ENCODE measurements at regions not wholly inside any gene's neighbourhood (a gene's known extent, or its start where the extent isn't known, plus 50 kb on each side); places are given as distances from the start of the nearest gene placed in this dataset.
A peak's percentile ranks its signal among the peaks of the same experiment; 100 is the strongest.

DNA sequence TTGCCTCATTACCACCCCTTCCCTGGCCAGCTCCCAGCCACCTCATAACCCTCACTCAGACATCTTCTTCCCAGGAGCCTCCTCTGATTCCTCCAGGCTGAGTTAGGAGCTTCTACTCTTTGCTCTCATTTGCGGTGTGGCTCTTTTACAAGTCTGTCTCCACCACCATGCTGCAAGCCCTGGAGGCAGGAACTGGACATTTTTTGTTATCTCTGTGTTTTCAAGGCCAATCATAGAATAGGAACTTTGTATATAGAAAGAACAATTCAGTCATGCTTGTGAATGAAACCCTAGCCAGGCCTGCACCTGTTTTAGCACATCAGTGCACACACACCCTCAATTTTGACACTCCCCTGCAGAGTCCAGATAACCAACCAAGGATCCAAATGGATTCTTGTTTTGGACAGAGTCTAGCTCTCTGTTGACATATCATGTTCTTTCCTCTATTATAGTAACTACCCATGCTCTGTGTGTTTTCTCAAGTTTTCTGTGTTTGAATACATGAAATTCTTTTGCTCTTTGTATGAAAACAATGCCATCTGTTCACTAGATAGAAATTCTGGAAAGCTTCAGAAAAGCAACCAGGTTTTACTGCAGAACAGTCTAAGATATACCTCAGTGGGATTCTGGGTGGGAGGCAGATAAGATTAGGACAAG is 60.9 kb upstream of the ZNF648 start:
- no peak for DNase-seq (ENCODE audit: low spot score)

DNA sequence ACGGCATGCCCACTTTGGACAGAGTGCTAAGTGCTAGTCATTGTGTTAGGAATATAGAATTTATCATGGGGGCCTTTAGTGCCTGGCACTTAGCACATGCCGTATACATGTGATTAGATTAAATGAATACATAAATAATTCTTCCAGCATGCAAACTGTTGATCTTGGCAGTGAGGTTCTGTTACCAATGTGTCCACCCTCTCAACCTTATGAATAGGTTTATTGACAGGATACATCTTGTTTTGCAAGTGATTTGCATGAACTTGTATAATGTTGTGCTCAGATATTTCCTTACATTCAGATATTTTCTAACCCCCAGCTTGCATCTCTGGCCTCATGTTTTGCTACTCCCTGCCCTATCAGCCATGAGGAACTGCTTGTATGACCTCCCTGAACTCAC is 60.3 kb upstream of the ZNF648 start:
- DNase-seq (ENCODE audit: low spot score), result no peak

DNA sequence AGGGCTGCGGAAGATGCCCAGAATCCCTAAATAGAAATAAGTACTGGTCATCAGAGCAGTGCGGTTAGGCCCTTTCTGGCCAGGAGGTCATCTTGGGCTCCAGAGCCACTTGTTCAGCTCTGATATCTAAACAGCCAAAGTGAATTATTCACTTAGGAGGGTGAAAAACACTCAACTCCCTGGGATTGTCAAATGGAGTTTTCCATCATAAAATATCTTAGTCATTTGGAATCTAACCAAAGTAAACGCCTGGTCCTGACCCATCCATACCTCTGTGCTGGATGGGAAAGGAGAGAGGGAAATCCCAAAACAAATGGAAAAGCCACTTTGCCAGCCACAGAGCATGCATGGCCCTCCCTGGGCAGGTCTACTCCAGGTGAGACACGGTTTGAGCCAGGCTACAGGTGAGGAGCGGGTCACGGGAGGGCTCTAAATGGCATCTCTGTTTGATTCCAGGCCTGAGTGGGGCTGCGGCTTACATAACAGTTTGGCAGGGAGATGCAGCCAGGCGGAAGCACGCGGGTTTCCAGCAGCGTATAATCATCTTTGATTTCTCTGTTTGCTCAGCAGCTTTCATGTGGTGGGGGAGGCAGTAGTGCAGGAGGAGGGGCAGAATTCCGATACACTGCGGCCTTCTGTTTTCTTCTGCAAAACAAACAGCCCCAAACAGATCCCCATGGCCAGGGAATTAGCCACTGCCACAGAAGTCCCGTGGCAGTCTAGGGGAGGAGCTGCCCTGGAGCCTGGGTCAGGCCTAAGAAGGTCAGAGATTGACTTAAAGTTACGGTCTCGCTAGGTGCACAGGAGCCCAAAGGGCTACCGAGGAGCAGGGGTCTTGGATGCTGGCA is 59.1 kb upstream of the ZNF648 start:
- DNase-seq (ENCODE audit: low spot score), result peak; percentile 70

DNA sequence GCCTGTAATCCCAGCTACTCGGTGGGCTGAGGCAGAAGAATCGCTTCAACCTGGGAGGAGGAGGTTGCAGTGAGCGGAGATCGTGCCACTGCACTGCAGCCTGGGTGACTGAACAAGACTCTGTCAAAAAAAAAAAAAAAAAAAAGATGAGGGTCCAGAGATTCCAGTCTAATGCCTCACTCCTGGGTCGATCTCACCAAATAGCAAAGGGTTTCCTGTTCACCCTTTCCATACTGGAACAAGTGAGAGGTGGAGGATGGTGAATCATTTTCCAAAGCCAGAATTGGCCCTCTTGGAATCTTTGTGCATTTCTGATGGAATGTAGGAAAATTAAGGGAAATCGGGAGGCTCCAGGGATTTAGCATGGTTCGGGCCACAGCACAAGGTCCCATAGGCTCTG is 58.1 kb upstream of the ZNF648 start:
- DNase-seq (ENCODE audit: low spot score), result no peak

DNA sequence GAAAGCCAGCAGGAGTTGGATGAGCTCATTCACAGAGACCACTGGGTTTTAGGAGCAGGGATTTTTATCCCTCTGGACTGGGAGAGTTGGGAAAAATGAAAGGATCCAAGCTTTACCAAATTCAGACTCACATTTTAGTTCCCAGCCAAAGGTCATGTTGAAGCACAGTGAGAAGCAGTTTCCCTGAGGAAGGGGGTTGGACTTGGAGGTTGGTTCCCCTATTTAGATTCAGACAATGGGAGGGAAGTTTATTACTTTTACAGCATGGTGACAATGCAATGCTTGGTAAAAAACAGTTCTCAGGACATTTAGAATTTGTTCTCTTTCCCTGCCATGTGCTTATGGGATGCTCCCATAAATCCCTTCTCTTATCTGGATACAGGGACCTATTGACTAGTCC is 57.3 kb upstream of the ZNF648 start:
- no peak for DNase-seq (ENCODE audit: low spot score)

DNA sequence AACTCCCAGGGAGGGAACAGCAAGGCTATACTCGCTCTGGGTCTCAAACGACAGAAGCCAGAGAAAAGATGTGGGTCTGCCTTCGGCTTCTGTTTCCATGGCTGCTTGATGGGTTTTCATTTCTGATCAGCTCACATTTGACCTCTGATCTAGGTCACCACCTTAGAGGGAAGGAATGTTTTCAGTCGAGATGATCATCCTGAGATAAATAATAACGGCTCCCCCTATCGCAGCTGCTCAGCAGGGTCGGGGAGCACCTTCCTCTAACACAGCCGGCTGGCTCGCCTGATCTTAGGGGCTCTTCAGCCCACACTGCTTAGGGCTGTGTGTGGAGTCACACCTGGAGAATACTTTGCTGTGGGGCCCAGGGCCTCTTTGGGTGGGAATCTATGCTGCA is 53.1 kb upstream of the ZNF648 start:
- DNase-seq (ENCODE audit: low spot score), result no peak

DNA sequence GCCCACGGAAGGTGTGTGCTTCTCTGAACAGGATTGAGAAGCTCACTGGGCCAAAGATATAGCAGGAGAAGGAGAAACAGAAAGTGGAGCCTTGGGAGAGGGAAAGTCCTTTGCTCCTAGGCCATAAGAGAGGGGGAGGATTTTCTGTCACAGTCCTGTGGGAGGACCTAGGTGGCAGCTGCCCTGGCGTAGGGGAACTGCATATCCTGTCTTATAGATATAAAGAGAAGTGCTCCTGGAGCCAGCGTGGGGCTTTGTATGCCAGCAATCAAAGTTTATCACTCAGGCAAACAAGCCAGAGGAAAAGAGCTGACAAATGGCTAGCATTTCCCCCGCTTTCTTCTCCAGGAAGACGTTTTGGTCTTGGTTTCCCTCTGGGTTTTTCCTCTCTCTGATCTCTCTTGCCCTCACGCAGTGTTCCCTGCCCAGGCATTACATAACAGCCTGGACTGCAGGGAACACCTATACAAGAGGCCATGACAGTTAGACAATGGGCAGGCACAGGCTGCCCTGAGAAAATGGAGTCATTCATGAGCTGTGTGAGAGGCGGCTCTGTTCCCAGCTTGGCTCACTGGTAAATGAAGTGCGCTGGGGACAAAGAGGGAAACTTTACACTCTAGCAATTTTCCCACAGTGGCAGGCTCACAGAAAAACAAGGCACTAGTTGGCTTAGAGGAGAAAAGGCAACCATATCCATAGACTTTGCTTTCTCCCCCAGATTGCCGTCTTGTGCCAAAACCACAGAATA is 52.5 kb upstream of the ZNF648 start:
- DNase-seq (ENCODE audit: low spot score), result no peak

DNA sequence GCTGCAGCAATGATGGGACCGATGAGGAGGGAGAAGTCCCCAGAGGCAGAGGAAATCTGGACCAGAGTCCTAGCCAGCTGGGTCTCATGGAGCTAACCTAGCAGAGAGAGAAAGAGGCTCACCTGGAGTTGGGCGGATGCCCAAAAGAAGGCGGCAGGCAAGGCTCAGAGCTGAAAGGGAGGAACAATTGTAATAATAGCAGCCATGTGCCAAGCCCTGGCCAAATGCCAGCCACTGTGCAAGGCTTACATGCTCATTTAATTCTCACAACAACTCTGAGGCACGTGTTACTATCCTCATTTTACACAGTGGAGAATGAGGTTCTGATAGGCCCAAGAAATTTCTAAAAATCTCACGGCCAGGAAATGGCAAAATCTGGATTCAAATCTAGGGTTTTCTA is 50.0 kb upstream of the ZNF648 start:
- peak; percentile 57 for DNase-seq (ENCODE audit: low spot score)

Data from mucosa of gallbladder (tissue), 1 donor.